Suprapubic skin (tissue), 4 donors: ENCODE measurements at regions not wholly inside any gene's neighbourhood (a gene's known extent, or its start where the extent isn't known, plus 50 kb on each side); places are given as distances from the start of the nearest gene placed in this dataset.

Experiments
- DNase-seq, 2 donors: peaks; one replicate each; pipeline ENCODE4 v3.0.0-alpha.2; 2019; ENCODE audit warnings: low spot score in 2 of 2
- H3K27ac ChIP-seq: fragments of 200-600 bp; sonication (generic); one replicate; pipeline ENCODE4 v1.5.1; 2019
- H3K27me3 ChIP-seq: fragments of 200-600 bp; sonication (generic); one replicate; pipeline ENCODE4 v1.5.1; 2019
- H3K36me3 ChIP-seq: fragments of 200-600 bp; sonication (generic); one replicate; pipeline ENCODE4 v1.5.1; 2019
- H3K4me1 ChIP-seq: fragments of 200-600 bp; sonication (generic); one replicate; pipeline ENCODE4 v1.5.1; 2019
- H3K4me3 ChIP-seq: fragments of 200-600 bp; sonication (generic); one replicate; pipeline ENCODE4 v1.5.1; 2019; ENCODE audit warnings: mild to moderate bottlenecking
- H3K9me3 ChIP-seq: fragments of 200-600 bp; sonication (generic); one replicate; pipeline ENCODE4 v1.5.1; 2019
- EP300 ChIP-seq: sonication (generic); formaldehyde crosslinking; IDR thresholded peaks from one replicate; pipeline ENCODE4 v1.6.1; 2017; ENCODE audit warnings: antibody characterized with exemption
- POLR2A ChIP-seq, 2 donors: fragments of 450-650 bp; IDR thresholded peaks; one replicate each; pipeline ENCODE4 v1.6.1; 2017; ENCODE audit warnings: antibody characterized with exemption in 2 of 2, mild to moderate bottlenecking in 2 of 2, moderate library complexity in 2 of 2
- POLR2AphosphoS5 ChIP-seq, 3 donors: sonication (generic); formaldehyde crosslinking; IDR thresholded peaks; one replicate each; pipeline ENCODE4 v1.6.1; 2017; ENCODE audit warnings: antibody characterized with exemption in 3 of 3
- WGBS: methylation state at CpG from one replicate; pipeline ENCODE4 v1.1.5; 2018; 5-methylcytosine and 5-hydroxymethylcytosine counted together
- TF ChIP-seq, protein P1 (sequence below), 2 donors: fragments of 200-600 bp in 1 of 2; fragments of 450-650 bp in 1 of 2; sonication (generic) in 1 of 2; IDR thresholded peaks; one replicate each; pipeline ENCODE4 v1.5.1; 2016 to 2019; ENCODE audit warnings: antibody characterized with exemption in 2 of 2, mild to moderate bottlenecking in 1 of 2, moderate library complexity in 1 of 2

DNA sequence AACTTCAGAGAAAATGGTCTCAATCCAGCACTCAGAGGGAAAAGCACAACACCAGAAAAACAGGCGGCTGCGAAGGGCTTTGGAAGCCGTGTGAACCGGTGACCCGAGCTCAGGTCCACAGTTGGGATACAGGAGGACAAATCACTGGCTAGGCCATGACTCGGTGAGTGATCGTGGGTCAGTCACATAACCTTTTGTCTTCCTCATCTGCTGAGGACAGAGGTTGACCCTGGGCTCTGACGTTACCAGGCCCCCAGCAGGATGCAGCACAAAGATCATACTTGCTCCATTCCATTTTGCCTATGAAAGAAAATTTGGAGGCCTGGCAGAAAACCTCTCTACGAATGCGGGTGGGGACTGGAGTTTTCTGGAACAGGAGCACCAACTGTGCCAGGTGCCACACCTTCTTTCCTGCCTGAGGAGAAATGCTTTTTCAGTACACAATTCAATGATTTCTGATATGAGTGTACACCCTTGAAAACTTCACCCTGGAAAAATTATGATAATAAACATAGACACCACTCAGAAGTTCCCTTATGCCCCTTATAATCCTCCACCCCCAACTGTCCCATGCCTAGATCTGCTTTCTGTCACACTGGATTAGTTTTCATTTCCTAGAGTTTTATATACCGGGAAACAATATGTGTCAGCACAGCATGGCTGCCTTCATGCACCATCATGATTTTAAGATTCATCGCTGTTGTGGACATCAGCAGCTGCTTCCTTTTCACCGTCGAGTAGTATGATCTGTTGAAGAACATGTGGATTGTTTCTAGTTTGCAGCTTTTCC lies 85.3 kb upstream of the RALGAPA2 start:
- DNase-seq = no peak
- H3K4me3 ChIP-seq = no peak overlapping the region
- 70% methylated on average over 14 of the region's 14 CpGs for WGBS
- H3K9me3 ChIP-seq = no peaks in the 10 kb centered on the region
- TF ChIP-seq POLR2AphosphoS5 (IDR thresholded peaks at IDR 0.05) = no peak
- TF ChIP-seq, protein P1, sequence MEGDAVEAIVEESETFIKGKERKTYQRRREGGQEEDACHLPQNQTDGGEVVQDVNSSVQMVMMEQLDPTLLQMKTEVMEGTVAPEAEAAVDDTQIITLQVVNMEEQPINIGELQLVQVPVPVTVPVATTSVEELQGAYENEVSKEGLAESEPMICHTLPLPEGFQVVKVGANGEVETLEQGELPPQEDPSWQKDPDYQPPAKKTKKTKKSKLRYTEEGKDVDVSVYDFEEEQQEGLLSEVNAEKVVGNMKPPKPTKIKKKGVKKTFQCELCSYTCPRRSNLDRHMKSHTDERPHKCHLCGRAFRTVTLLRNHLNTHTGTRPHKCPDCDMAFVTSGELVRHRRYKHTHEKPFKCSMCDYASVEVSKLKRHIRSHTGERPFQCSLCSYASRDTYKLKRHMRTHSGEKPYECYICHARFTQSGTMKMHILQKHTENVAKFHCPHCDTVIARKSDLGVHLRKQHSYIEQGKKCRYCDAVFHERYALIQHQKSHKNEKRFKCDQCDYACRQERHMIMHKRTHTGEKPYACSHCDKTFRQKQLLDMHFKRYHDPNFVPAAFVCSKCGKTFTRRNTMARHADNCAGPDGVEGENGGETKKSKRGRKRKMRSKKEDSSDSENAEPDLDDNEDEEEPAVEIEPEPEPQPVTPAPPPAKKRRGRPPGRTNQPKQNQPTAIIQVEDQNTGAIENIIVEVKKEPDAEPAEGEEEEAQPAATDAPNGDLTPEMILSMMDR (IDR thresholded peaks at IDR 0.05) = no peak
- TF ChIP-seq POLR2A (IDR thresholded peaks at IDR 0.05) = no peak
- TF ChIP-seq EP300 = no peak
- H3K36me3 ChIP-seq = no peaks in the 10 kb centered on the region
- no peak overlapping the region for H3K27ac ChIP-seq
- H3K4me1 ChIP-seq = no peaks in the 10 kb centered on the region
- no peaks in the 10 kb centered on the region for H3K27me3 ChIP-seq

DNA sequence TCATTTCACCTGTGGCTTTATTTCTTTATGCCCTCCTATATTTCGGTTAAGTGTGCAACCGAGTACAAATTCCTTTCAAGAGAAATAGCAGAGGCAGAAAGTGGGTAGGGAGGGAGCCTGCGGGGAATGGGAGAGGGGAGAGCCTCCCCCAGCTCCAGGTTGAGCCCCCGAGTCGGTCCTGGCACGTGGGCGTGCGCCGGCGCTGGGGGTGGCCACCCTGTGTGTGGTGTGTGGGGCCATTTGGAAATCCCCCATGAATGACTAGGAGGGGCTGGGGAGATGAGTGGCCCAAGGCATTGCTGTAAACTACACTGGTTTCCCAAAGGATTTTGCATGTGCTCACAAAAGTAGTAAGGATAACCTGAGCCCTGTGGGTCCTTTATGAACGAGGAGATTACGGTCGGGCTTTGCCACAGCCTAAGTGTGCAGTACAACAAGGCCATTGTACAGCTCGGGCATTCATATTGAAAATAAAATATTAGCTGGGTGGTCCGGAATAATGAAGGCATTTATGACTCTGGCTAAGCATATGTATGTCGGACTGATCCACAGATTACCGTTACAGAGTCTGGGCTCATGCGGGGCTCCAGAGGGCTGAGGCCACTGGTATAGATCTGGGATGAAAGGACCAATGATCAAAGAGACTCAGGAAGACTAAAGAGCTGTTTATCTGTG lies 84.5 kb upstream of the RALGAPA2 start:
- 92% methylated on average over 18 of the region's 18 CpGs for WGBS
- Histone ChIP-seq H3K4me1 (peaks cover 4% of the 10 kb centered on the region), H3K9me3 (no peaks in the 10 kb centered on the region), H3K27ac (no peak overlapping the region), H3K4me3 (no peak overlapping the region), H3K27me3 (no peaks in the 10 kb centered on the region), H3K36me3 (no peaks in the 10 kb centered on the region)
- no peak for DNase-seq
- no peak for TF ChIP-seq POLR2AphosphoS5 (IDR thresholded peaks at IDR 0.05)
- TF ChIP-seq, protein P1 (IDR thresholded peaks at IDR 0.05) = no peak
- no peak for TF ChIP-seq EP300
- no peak for TF ChIP-seq POLR2A (IDR thresholded peaks at IDR 0.05)

DNA sequence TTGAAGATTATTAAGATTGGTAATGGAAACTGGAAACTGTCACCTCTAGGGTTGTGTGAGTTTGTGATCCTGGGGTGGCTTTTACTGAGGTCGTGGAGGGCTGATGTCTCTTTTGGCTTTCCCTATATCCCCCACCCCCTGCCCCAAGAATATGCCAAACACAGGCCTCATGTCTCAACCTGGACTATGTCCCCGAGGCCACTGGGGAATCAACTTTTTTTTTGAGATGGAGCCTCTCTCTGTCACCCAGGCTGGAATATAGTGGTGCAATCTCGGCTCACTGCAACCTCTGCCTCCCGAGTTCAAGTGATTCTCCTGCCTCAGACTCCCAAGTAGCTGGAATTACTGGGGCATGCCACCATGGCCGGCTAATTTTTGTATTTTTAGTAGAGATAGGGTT lies 83.3 kb upstream of the RALGAPA2 start:
- no peak overlapping the region for H3K4me3 ChIP-seq
- no peak overlapping the region for H3K27ac ChIP-seq
- WGBS = 88% methylated on average over 5 of the region's 5 CpGs
- H3K4me1 ChIP-seq = peaks cover 9% of the 10 kb centered on the region
- TF ChIP-seq, protein P1 (IDR thresholded peaks at IDR 0.05) = no peak
- TF ChIP-seq EP300 (no peak), POLR2A (IDR thresholded peaks at IDR 0.05) (no peak), POLR2AphosphoS5 (IDR thresholded peaks at IDR 0.05) (no peak)
- no peak for DNase-seq
- H3K36me3 ChIP-seq = no peaks in the 10 kb centered on the region
- no peaks in the 10 kb centered on the region for H3K27me3 ChIP-seq
- no peaks in the 10 kb centered on the region for H3K9me3 ChIP-seq

DNA sequence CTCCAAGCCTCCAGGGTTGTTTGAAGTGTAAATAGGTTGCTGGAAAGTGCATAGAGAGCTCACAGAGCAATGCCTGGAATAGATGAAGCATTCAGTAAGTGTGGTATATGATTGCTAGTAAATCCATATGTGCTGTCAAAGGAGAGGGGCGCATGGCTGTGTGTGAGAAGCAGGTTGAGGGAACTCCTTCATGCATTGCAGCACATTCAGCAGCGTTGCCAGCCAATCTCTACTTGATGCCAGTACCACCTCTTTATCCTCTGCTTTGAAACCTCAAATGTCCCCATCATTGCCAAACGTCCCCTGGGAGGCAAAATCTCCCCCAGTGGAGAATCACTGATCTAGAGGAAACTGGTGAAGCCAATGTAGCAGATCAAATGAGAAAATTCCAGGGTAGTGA lies 82.7 kb upstream of the RALGAPA2 start:
- Histone ChIP-seq H3K4me3 (no peak overlapping the region), H3K27ac (no peak overlapping the region), H3K4me1 (peaks cover 9% of the 10 kb centered on the region), H3K9me3 (no peaks in the 10 kb centered on the region), H3K27me3 (no peaks in the 10 kb centered on the region), H3K36me3 (no peaks in the 10 kb centered on the region)
- 78% methylated on average over 3 of the region's 3 CpGs for WGBS
- TF ChIP-seq EP300 = no peak
- TF ChIP-seq, protein P1 (IDR thresholded peaks at IDR 0.05) = no peak
- no peak for TF ChIP-seq POLR2A (IDR thresholded peaks at IDR 0.05)
- TF ChIP-seq POLR2AphosphoS5 (IDR thresholded peaks at IDR 0.05) = no peak
- no peak for DNase-seq

DNA sequence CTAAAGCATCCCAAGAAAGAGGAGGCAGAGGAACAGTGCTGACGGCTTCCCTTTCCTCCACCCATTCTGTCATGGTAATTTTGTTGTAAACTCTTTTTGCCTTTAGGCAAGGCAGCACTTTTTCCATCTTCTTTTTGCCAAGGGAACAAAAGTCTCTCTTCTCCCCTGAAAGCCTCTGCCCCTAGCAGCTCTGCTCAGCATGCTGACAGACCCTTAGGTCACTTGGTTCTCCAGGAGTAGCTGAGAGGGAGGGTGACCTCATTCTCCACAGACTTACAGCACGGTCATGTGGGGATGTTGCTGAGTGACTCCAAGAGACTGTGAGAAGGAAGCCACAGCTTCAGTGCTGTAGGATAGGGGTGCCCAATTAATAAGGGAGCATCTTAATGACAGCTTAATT lies 81.1 kb upstream of the RALGAPA2 start:
- Histone ChIP-seq H3K36me3 (no peaks in the 10 kb centered on the region), H3K9me3 (no peaks in the 10 kb centered on the region), H3K27me3 (no peaks in the 10 kb centered on the region), H3K27ac (no peak overlapping the region), H3K4me1 (peaks cover 9% of the 10 kb centered on the region), H3K4me3 (no peak overlapping the region)
- TF ChIP-seq EP300 = no peak
- TF ChIP-seq POLR2AphosphoS5 (IDR thresholded peaks at IDR 0.05) = no peak
- TF ChIP-seq, protein P1 (IDR thresholded peaks at IDR 0.05) = no peak
- no peak for TF ChIP-seq POLR2A (IDR thresholded peaks at IDR 0.05)
- 32% methylated on average over 2 of the region's 2 CpGs for WGBS
- no peak for DNase-seq
